ENCODE measurements at regions not wholly inside any gene's neighbourhood (a gene's known extent, or its start where the extent isn't known, plus 50 kb on each side); places are given as distances from the start of the nearest gene placed in this dataset.

DNA sequence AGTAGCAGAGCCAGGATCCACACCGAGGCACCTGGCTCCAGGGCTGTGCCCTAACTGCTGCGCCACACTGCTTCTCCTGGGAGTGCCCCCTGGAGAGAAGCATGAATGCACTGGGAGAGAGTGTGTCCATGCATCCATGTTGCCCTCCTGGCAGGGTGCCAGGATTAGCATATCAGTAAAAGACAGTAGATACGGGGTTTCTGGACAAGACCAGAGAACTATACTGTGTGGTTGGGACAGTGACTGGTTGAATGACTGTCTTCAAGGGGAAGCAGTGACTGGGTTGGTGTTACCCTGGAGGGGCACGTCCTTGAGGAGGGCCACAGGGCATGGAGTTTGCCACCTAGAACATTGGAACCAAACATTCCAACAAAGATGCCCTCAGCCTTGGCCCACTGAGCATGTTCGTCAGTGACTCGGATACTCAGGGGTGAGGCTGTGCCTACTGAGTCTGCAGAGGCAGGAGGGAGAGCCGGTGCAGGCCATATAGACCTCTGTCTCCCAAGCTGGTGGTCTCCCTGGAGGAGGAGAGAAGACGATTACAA lies 288.8 kb downstream of the CDC5L start:
- TF ChIP-seq, protein P1, sequence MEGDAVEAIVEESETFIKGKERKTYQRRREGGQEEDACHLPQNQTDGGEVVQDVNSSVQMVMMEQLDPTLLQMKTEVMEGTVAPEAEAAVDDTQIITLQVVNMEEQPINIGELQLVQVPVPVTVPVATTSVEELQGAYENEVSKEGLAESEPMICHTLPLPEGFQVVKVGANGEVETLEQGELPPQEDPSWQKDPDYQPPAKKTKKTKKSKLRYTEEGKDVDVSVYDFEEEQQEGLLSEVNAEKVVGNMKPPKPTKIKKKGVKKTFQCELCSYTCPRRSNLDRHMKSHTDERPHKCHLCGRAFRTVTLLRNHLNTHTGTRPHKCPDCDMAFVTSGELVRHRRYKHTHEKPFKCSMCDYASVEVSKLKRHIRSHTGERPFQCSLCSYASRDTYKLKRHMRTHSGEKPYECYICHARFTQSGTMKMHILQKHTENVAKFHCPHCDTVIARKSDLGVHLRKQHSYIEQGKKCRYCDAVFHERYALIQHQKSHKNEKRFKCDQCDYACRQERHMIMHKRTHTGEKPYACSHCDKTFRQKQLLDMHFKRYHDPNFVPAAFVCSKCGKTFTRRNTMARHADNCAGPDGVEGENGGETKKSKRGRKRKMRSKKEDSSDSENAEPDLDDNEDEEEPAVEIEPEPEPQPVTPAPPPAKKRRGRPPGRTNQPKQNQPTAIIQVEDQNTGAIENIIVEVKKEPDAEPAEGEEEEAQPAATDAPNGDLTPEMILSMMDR (IDR thresholded peaks at IDR 0.05): no peak
- TF ChIP-seq POLR2A (IDR thresholded peaks at IDR 0.05) (no peak), POLR2AphosphoS5 (IDR thresholded peaks at IDR 0.05; ENCODE audit: insufficient read depth in 1 of 2, low read depth in 1 of 2) (no peak)

Measured in vagina (tissue), 2 donors.